IMR-90 (cell line): ENCODE measurements at regions not wholly inside any gene's neighbourhood (a gene's known extent, or its start where the extent isn't known, plus 50 kb on each side); places are given as distances from the start of the nearest gene placed in this dataset.

Experiments used
- ATAC-seq: fragments of 200-7000 bp; cut with Tn5 transposase; 2 replicates; pipeline ENCODE4 v1.9.1; 2020; ENCODE audit warnings: low read depth, mild to moderate bottlenecking, moderate library complexity
- BruUV-seq: library from RNA; stranded (reverse); fragments of 400-500 nt; replicated peaks from 2 replicates; lab custom pipeline; 2021; lab: Mats Ljungman, UMichigan
- CTCF ChIA-PET: fragments of 300-600 bp; formaldehyde crosslinking; extraction: SDS; loops from one replicate; lab custom pipeline; 2021; ENCODE audit warnings: antibody characterized with exemption; lab: Yijun Ruan, JAX
- POLR2A ChIA-PET: fragments of 300-600 bp; sonication (Branson Sonifier 250); formaldehyde crosslinking; loops from one replicate; lab custom pipeline; 2022; ENCODE audit warnings: antibody characterized with exemption; ENCODE audit not compliant: unreplicated experiment; lab: Charles Lee
- DNase-seq: peaks from one replicate; pipeline ENCODE4 v3.0.0; 2013
- H2AFZ ChIP-seq: replicated peaks from 2 replicates; pipeline ENCODE3; 2013; ENCODE audit warnings: low read length, mild to moderate bottlenecking; ENCODE audit not compliant: poor library complexity
- H2AK5ac ChIP-seq: 2 replicates; pipeline ENCODE4 v1.6.1; 2013; ENCODE audit warnings: low read depth, low read length, inconsistent platforms
- H2AK9ac ChIP-seq: replicated peaks from 2 replicates; pipeline ENCODE3; 2013; ENCODE audit warnings: mild to moderate bottlenecking, low read depth, low read length, moderate library complexity; ENCODE audit not compliant: poor library complexity
- H2BK120ac ChIP-seq: 2 replicates; pipeline ENCODE4 v1.6.1; 2013; ENCODE audit warnings: low read depth, low read length, inconsistent platforms
- H2BK15ac ChIP-seq: 3 replicates; pipeline ENCODE4 v1.6.1; 2013; ENCODE audit warnings: low read depth, low read length, inconsistent platforms
- H2BK20ac ChIP-seq: 2 replicates; pipeline ENCODE4 v1.6.1; 2013; ENCODE audit warnings: low read depth, mild to moderate bottlenecking, inconsistent platforms, low read length, moderate library complexity
- H2BK5ac ChIP-seq: 2 replicates; pipeline ENCODE4 v1.6.1; 2013; ENCODE audit warnings: mild to moderate bottlenecking, low read depth, low read length, inconsistent platforms; ENCODE audit not compliant: poor library complexity, severe bottlenecking
- H3K14ac ChIP-seq: replicated peaks from 2 replicates; pipeline ENCODE4 v1.6.1; 2013; ENCODE audit warnings: low read depth, low read length, inconsistent platforms
- H3K18ac ChIP-seq: 2 replicates; pipeline ENCODE4 v1.6.1; 2013; ENCODE audit warnings: low read depth, low read length, control low read depth
- H3K23ac ChIP-seq: 2 replicates; pipeline ENCODE4 v1.6.1; 2013; ENCODE audit warnings: low read depth, low read length, inconsistent platforms
- H3K27ac ChIP-seq: 2 replicates; pipeline ENCODE4 v1.5.1; 2013; ENCODE audit warnings: mild to moderate bottlenecking, control low read depth, low read length; ENCODE audit not compliant: insufficient read depth
- H3K27me3 ChIP-seq: 2 replicates; pipeline ENCODE4 v1.6.1; 2013; ENCODE audit warnings: low read length; ENCODE audit not compliant: control insufficient read depth, insufficient read depth
- H3K36me3 ChIP-seq: 2 replicates; pipeline ENCODE4 v1.6.1; 2013; ENCODE audit warnings: low read length, mixed read lengths; ENCODE audit not compliant: control insufficient read depth, insufficient read depth
- H3K4ac ChIP-seq: 2 replicates; pipeline ENCODE4 v1.6.1; 2013; ENCODE audit warnings: low read depth, low read length, inconsistent platforms
- H3K4me1 ChIP-seq: 2 replicates; pipeline ENCODE4 v1.6.1; 2013; ENCODE audit warnings: low read length, mixed read lengths; ENCODE audit not compliant: control insufficient read depth, insufficient read depth
- H3K4me2 ChIP-seq: 2 replicates; pipeline ENCODE4 v1.6.1; 2013; ENCODE audit warnings: low read depth, mild to moderate bottlenecking, control low read depth, low read length, moderate library complexity
- H3K4me3 ChIP-seq: 2 replicates; pipeline ENCODE4 v1.5.1; 2013; ENCODE audit warnings: low read depth, mild to moderate bottlenecking, control low read depth, low read length, moderate library complexity; ENCODE audit not compliant: insufficient read depth
- H3K56ac ChIP-seq: 2 replicates; pipeline ENCODE4 v1.6.1; 2013; ENCODE audit warnings: low read length, inconsistent platforms; ENCODE audit not compliant: insufficient read depth; ENCODE audit errors: extremely low read depth
- H3K79me1 ChIP-seq, 2 experiments: 2 replicates each; pipeline ENCODE4 v1.6.1; 2013; ENCODE audit warnings: low read length in 2 of 2, inconsistent platforms in 1 of 2, low read depth in 1 of 2
- H3K9ac ChIP-seq: 2 replicates; pipeline ENCODE4 v1.6.1; 2013; ENCODE audit warnings: low read depth, low read length, control low read depth
- H3K9me1 ChIP-seq: 2 replicates; pipeline ENCODE4 v1.6.1; 2013; ENCODE audit warnings: low read length, inconsistent platforms; ENCODE audit not compliant: insufficient read depth
- H3K9me3 ChIP-seq: 2 replicates; pipeline ENCODE4 v1.6.1; 2013; ENCODE audit warnings: low read length; ENCODE audit not compliant: control insufficient read depth, insufficient read depth
- H4K20me1 ChIP-seq: 2 replicates; pipeline ENCODE4 v1.6.1; 2013; ENCODE audit warnings: low read length, inconsistent platforms; ENCODE audit not compliant: insufficient read depth
- H4K5ac ChIP-seq: 2 replicates; pipeline ENCODE4 v1.6.1; 2013; ENCODE audit warnings: mild to moderate bottlenecking, low read depth, low read length, control low read depth
- H4K8ac ChIP-seq, 2 experiments: 2 replicates each; pipeline ENCODE4 v1.6.1; 2013; ENCODE audit warnings: low read depth in 2 of 2, low read length in 2 of 2, control low read depth in 1 of 2, inconsistent platforms in 1 of 2
- H4K91ac ChIP-seq: 2 replicates; pipeline ENCODE4 v1.6.1; 2013; ENCODE audit warnings: low read depth, low read length, inconsistent platforms; ENCODE audit not compliant: insufficient read depth
- BHLHE40 ChIP-seq: fragments of 150-350 bp; IDR thresholded peaks from 2 replicates; pipeline ENCODE4 v1.6.1; 2016; ENCODE audit warnings: mild to moderate bottlenecking, low read depth, low read length
- CEBPB ChIP-seq: IDR thresholded peaks from 2 replicates; pipeline ENCODE4 v1.6.1; 2012; ENCODE audit warnings: low read depth, low read length, improper control_type of control experiment
- CHD1 ChIP-seq: IDR thresholded peaks from 2 replicates; pipeline ENCODE4 v1.6.1; 2012; ENCODE audit warnings: low read depth, low read length, improper control_type of control experiment
- CTCF ChIP-seq: conservative IDR thresholded peaks from 2 replicates; pipeline ENCODE4 v1.5.1; 2012; ENCODE audit warnings: mild to moderate bottlenecking, low read depth, low read length, improper control_type of control experiment
- ELK1 ChIP-seq: fragments of 150-350 bp; IDR thresholded peaks from 2 replicates; pipeline ENCODE4 v1.6.1; 2016; ENCODE audit warnings: low read depth, mild to moderate bottlenecking, low read length, moderate library complexity, borderline replicate concordance
- FOS ChIP-seq: fragments of 150-350 bp; IDR thresholded peaks from 2 replicates; pipeline ENCODE4 v1.6.1; 2016; ENCODE audit warnings: low read depth, low read length
- MAFK ChIP-seq: IDR thresholded peaks from 2 replicates; pipeline ENCODE4 v1.6.1; 2012; ENCODE audit warnings: low read depth, low read length, improper control_type of control experiment
- MAZ ChIP-seq: IDR thresholded peaks from 2 replicates; pipeline ENCODE4 v1.6.1; 2012; ENCODE audit warnings: low read depth, mild to moderate bottlenecking, low read length, improper control_type of control experiment, moderate library complexity, borderline replicate concordance
- MXI1 ChIP-seq: IDR thresholded peaks from 2 replicates; pipeline ENCODE4 v1.6.1; 2012; ENCODE audit warnings: low read depth, mild to moderate bottlenecking, low read length, moderate library complexity, borderline replicate concordance
- NFE2L2 ChIP-seq: fragments of 150-350 bp; IDR thresholded peaks from 2 replicates; pipeline ENCODE4 v1.6.1; 2016; ENCODE audit warnings: low read depth, mild to moderate bottlenecking, low read length
- POLR2A ChIP-seq: IDR thresholded peaks from 2 replicates; pipeline ENCODE4 v1.6.1; 2012; ENCODE audit warnings: mild to moderate bottlenecking, low read depth, low read length
- RAD21 ChIP-seq: IDR thresholded peaks from 2 replicates; pipeline ENCODE4 v1.6.1; 2012; ENCODE audit warnings: low read length, improper control_type of control experiment
- RCOR1 ChIP-seq: IDR thresholded peaks from 2 replicates; pipeline ENCODE4 v1.6.1; 2012; ENCODE audit warnings: mild to moderate bottlenecking, low read length, improper control_type of control experiment; ENCODE audit not compliant: insufficient replicate concordance
- RFX5 ChIP-seq: IDR thresholded peaks from 2 replicates; pipeline ENCODE4 v1.8.0; 2012; ENCODE audit warnings: low read depth, mild to moderate bottlenecking, low read length, moderate library complexity
- SMC3 ChIP-seq: fragments of 150-350 bp; IDR thresholded peaks from 2 replicates; pipeline ENCODE4 v1.6.1; 2016; ENCODE audit warnings: low read depth, mild to moderate bottlenecking, antibody characterized with exemption, low read length, moderate library complexity
- USF2 ChIP-seq: fragments of 150-350 bp; IDR thresholded peaks from 2 replicates; pipeline ENCODE4 v1.6.1; 2017; ENCODE audit warnings: mild to moderate bottlenecking, antibody characterized with exemption, low read length, low read depth
- WGBS, 2 experiments: methylation state at CpG; one replicate each; pipeline versions ENCODE4 v1.1.5 to v1.1.7; 2013; ENCODE audit warnings: missing lambda C conversion rate in 2 of 2; ENCODE audit not compliant: insufficient read length in 1 of 2; ENCODE audit errors: extremely low coverage in 2 of 2; 5-methylcytosine and 5-hydroxymethylcytosine counted together
- dilution Hi-C: fragments of 300-500 bp; cut with HindIII; formaldehyde crosslinking; loops from one replicate; pipeline ENCODE4 v1.14.3; 2018; ENCODE audit warnings: low sequenced_read_pairs; ENCODE audit not compliant: unreplicated experiment
- in situ Hi-C: fragments of 300-500 bp; cut with MboI; formaldehyde crosslinking; loops from 3 replicates; pipeline ENCODE4 v1.14.3; 2019; ENCODE audit warnings: low sequenced_read_pairs, inconsistent platforms, mixed read lengths
- intact Hi-C: fragments of 100-400 bp; cut with micrococcal nuclease; formaldehyde crosslinking; loops from 2 replicates; pipeline ENCODE4 v1.10.0; 2022

- no peaks in the 10 kb centered on the region for H3K4me1 ChIP-seq
- no peak overlapping the region for H2AK9ac ChIP-seq
- H3K4me3 ChIP-seq = no peak overlapping the region
- H3K18ac ChIP-seq = no peak overlapping the region
- no peak overlapping the region for H3K56ac ChIP-seq
- no peak overlapping the region for H3K9ac ChIP-seq
- H3K9me1 ChIP-seq = no peaks in the 10 kb centered on the region
- no peak overlapping the region for H2BK15ac ChIP-seq
- H2BK120ac ChIP-seq = no peak overlapping the region
- no peaks in the 10 kb centered on the region for H4K20me1 ChIP-seq
- CTCF ChIA-PET = no interaction called here
- no peak overlapping the region for H3K4me2 ChIP-seq
- H3K36me3 ChIP-seq = no peaks in the 10 kb centered on the region
- no peak overlapping the region for H3K23ac ChIP-seq
- H2AK5ac ChIP-seq = no peak overlapping the region
- H4K91ac ChIP-seq = no peak overlapping the region
- H2BK5ac ChIP-seq = no peak overlapping the region
- H3K27me3 ChIP-seq = no peaks in the 10 kb centered on the region
- no peak overlapping the region for H3K14ac ChIP-seq
- H2AFZ ChIP-seq = no peak overlapping the region
- 20% methylated on average over 1 of the region's 8 CpGs; no CpG with 5 or more reads in 1 of the 2 experiments for WGBS, 2 experiments
- POLR2A ChIA-PET = no interaction called here
- ATAC-seq (no peak), DNase-seq (no peak)
- no peak overlapping the region for H4K8ac ChIP-seq
- intact Hi-C loops (no loop called here), dilution Hi-C loops (no loop called here), in situ Hi-C loops (no loop called here)
- H3K79me1 ChIP-seq = no peaks in the 10 kb centered on the region
- H4K5ac ChIP-seq = no peak overlapping the region
- H3K27ac ChIP-seq = no peak overlapping the region
- BruUV-seq = no TSS peak
- H3K4ac ChIP-seq = no peak overlapping the region
- no peak overlapping the region for H2BK20ac ChIP-seq
- TF ChIP-seq RCOR1 = no peak
- no peak for TF ChIP-seq RAD21
- TF ChIP-seq CTCF = no peak
- TF ChIP-seq BHLHE40 = no peak
- TF ChIP-seq RFX5 = no peak
- no peak for TF ChIP-seq FOS
- no peak for TF ChIP-seq SMC3
- TF ChIP-seq CHD1 = no peak
- no peak for TF ChIP-seq MXI1
- no peak for TF ChIP-seq MAZ
- TF ChIP-seq ELK1 = no peak
- no peak for TF ChIP-seq POLR2A
- TF ChIP-seq MAFK = no peak
- no peak for TF ChIP-seq NFE2L2
- no peak for TF ChIP-seq CEBPB
- no peak for TF ChIP-seq USF2
- no peaks in the 10 kb centered on the region for H3K9me3 ChIP-seq
These were observed 1330.6 kb downstream of the DSC3 start for GRCh38 chr18:29711932-29712331.
